ENCODE measurements at regions not wholly inside any gene's neighbourhood (a gene's known extent, or its start where the extent isn't known, plus 50 kb on each side); places are given as distances from the start of the nearest gene placed in this dataset.

DNA sequence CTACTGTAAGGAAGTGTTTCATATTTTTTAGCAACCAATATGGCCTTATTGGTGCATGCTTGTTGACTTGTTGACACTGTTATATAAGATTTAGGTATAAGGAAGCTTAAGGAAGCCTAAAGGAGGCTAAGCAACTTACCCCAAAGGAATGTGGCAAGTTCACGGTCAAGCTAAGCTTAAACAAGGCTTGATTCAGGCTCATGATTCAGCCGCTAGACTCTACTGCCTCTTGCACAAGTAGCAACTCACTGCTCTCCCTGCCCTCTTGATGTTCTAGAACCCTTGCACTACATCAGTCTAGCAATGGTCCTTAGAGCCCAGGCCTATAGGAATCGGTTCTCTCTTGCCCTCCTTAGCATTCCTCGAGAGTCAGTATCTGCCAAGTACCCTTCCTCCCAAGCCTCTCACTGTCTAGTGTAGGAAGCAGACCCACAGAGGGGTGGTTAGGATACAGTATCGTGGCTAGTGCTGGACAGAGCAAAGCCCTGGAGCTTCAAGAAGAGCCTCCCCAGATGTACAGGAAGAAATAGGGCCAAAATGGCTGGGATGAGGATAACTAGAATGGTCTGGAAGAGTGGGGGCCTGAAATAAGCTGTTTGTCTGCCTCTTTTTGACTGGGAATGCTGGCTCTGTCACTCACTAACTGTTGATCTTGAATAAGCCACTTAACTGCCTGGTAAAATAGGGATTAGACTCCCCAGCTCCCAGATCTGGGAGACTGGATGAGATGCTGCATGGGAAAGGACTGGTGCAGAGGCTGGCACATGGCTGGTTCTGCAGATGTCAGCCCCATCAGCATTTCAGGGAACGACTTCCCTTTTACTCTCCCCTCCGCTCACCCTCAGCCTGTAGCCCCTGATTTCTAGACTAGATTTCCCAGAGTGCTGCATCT is 122.2 kb downstream of the NAV1 start:
- no peak for DNase-seq

GRCh38 chr1:201661823-201662359 is 123.0 kb downstream of the NAV1 start:
- no peak for DNase-seq

DNA sequence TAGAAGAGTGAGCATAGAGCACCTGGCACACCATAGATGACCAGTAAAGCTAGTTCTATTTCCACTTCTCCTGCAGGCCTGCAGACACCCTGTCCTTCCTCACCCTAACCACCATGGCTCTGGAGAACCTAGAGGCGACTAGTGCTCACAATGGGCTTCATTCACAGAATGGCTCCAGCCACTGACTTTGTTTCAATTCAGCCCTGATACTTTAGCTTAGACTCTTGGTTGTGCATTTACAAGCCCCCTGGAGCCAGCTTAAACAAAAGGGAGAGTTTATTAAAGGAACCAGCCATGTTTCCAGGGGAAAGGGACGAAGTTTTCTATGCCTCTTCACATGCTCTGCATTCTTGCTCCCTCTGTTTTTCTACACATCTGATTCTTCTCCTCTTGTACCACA is 123.7 kb downstream of the NAV1 start:
- DNase-seq: no peak

GRCh38 chr1:201663491-201664113 is 124.7 kb downstream of the NAV1 start:
- no peak for DNase-seq

GRCh38 chr1:201665036-201665435 is 126.1 kb downstream of the NAV1 start:
- DNase-seq: no peak

DNA sequence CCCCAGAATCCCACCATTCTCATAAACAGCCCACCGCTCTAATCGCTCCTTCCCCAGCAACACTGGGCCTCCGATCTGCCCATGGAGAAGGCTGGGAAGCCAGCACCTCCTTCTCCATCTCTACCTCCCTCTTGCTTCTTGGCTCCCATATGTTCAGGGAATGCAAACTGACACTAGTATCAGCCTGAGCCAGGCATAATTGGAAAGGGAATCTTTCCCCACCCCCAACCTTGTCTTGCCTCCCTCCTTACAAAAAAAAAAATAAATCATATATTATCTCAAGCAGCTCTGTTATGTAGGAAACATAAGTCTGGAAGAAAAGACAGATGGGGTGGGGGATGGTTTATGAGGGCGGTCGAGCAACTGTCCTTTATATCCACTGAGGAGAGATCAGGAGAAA is 127.2 kb downstream of the NAV1 start:
- no peak for DNase-seq

- no peak for DNase-seq
These were observed 127.7 kb downstream of the NAV1 start for GRCh38 chr1:201666645-201667044.

- no peak for DNase-seq
These were observed 128.6 kb downstream of the NAV1 start for GRCh38 chr1:201667479-201667878.

GRCh38 chr1:201670517-201670916 is 131.6 kb downstream of the NAV1 start:
- DNase-seq: no peak

DNA sequence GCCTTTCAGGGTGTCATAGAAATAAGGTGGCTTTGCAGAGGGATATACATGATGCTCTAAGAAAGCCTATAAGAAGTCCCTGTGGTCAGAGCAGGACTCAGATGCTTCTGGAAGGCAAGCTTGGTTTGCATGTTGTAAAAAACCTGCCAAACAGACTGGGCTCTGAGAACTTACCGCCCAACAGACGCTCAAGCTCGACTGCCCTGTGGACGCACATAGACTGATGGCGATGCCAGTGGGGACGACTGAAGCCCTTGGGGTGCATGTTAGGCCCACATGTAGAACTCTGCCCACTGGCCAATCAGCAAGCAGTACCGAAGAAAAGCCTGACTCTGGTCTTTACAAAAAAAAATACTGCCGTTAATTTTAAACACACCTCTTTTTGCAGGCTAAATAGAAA is 133.8 kb downstream of the NAV1 start:
- DNase-seq: no peak

DNA sequence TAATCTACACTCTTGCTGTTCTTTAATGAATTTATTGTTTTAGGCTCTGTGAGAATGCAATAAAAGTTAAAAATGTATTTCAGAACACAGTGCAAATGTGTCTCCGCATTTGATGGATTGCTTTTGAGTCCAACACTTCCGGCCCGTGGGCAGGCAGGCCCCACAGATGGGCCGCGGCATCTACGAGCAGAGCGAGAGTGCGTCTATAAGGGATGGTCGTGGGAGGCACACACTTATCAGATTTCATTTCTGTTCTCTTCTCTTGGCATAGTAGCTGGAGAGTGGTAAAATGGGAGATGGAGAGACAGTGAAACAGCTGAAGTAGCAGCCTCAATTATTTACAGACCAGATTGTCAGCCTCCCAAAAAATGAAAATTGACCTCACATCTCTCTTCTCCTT is 134.2 kb downstream of the NAV1 start:
- DNase-seq: no peak

DNA sequence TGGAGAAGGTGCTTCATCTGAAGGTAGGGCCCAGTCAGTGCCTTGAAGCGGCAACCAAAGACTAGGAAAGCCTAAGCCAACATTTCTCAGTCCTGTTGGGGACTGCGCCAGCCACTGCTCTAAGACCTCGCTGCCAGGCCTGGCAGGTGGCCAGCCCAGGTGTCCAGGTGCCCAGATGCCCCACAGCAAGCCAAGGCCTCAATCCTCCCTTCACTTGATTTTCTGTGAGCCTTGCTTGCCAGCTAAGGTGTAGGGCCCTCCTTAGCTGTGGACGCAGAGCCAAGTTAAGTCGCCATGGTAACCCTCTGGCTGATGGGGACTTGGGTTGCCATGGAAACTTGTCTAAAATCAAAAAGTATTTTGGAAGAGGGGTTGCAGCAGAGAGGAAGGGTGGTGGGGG is 135.0 kb downstream of the NAV1 start:
- peak; percentile 27 for DNase-seq

GRCh38 chr1:201675143-201675542 is 136.2 kb downstream of the NAV1 start:
- no peak for DNase-seq

GRCh38 chr1:201676197-201676596 is 137.3 kb downstream of the NAV1 start:
- no peak for DNase-seq

DNA sequence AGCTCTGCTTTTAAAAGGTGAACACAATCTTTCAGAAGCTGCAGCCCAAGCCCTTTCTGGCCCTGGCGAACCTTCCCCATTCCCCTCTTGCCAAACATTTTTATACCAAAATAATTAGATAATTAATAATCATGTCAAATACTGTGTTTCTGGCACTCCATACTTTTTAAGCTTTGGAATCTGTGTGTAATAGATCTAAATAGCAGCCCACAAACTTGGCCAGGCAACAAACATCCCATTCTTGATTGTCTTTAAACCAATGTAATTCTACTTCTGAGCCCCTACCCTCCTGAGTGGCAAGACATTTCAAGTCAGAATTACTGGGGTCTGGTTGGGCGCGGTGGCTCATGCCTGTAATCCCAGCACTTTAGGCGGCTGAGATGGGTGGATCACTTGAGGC is 137.7 kb downstream of the NAV1 start:
- no peak for DNase-seq

DNA sequence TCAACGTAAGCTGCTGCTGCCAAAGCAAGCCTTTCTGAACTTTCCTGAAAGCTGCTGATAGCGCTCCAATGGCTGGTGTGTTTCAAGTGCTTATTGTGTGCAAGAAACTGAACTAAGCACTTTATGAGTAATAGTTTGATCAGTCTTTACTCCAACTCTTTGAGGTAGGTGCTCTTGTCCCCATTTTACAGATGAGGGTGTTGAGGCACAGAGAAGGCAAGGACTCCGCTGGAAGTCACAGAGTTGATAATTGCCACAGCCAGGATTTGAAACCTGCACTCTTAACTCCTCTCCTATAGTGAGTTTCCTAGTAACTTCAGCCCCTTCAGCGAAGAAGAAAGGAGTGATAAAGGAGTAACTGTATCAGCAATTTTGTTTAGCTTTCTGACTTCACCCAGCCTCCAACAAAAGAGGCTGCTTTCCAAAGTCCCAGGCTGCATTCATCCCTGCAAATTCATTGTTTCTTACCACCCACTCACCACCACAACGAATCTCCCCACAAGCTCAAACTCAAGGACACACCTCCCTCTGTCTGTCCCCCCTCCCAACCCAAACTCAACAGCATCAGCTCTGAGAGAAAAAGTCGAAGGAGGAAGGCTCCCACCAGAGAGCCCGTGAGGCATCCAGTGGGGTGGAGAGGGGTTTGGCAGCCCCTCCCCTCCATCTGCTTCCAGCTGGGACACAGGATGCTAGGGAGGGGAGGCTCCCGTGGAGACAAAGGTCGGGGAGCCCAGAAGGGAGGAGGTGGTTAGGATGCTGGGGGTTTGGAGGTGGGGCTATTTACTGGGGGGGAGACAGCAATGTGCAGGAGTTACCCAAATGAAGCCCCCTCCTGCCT is 139.6 kb downstream of the NAV1 start:
- no peak for DNase-seq

GRCh38 chr1:201681375-201681774 is 142.4 kb downstream of the NAV1 start:
- no peak for DNase-seq

DNA sequence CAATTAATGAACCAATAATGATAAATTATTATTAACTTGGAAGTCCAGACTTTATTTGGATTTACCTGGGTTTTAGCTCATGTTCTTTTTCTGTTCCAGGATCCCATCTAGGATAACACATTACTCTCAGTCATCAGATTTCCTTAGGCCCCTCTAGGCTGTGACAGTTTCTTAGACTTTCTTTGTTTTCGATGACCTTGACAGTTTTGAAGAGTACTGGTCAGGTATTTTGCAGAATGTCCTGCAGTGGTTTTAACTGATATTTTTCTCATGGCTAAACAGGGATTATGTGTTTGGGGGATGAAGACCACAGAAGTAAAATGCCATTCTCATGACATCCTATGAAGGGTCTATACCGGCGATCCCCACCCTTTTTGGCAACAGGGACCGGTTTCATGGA is 144.0 kb downstream of the NAV1 start:
- no peak for DNase-seq

DNA sequence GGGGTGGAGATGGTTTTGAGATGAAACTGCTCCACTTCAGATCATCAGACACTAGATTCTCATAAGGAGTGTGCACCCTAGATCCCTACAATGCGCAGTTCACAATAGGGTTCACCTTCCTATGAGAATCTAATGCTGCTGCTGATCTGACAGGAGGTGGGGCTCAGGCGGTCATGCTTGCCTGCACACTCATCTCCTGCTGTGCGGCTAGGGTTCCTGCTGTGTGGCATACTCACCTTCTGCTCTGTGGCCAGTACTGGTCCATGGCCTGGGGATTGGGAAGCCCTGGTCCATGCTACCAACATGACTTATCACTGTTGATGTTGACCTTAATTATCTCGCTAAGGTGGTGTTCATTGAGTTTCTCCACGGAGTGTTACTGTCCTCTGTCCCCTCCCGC is 144.5 kb downstream of the NAV1 start:
- no peak for DNase-seq

- DNase-seq: no peak
These were observed 143.5 kb upstream of the IPO9 start for GRCh38 chr1:201685485-201685884.

DNA sequence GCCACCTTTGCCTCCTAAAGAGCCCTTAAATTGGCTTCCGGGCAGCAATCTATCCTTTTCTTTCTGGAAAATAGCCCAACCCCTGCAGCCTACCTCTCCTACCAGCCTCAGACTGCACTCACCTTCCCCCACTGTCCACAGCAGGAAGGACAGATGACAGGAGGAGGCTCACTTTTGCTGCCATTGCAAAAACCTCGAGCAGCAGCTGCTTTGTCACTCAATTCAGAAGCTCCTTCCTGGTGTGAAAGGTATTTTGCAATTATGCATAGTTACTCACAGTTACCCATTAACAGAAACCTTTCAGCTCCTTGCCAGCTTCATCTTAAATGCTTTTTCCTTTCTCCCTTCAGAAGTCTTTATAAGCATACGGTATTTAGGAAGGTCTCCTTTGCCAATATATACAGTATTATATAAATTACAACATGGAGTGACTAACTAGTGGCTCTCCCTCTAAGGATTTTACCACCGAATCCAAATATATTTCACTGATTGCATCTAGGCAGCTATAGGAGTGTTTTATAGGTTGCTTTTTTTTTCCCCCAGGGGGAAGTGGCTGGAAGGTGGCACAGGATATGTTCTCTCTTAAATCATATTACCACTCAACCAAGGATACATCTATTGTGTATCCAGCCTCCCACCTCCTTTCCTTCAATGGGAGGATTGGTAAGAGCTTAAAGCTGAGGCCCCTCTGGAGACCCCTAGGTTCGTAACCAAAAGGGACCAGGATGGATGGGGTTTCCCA is 142.1 kb upstream of the IPO9 start:
- peak; percentile 95 for DNase-seq

DNA sequence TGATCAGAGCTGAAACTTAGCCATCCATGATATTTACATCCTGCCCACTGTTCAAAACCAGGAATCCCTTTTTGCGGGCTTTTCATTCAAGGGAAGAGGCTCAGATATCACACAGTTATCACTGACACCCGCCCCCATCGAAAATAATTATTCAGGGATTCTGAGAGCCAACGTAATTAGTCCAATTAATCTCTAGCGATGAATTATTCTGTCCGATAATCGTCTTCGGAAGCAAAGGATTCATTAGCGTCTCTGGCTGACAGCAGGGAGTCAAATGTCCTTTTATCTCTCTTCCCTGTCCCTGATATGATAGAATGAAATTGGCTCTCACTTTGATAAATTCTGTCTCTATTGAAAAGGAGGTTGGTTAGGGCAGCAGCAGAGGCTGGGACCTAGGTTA is 140.4 kb upstream of the IPO9 start:
- DNase-seq: no peak

GRCh38 chr1:201689647-201690046 is 139.3 kb upstream of the IPO9 start:
- no peak for DNase-seq

All from RPMI8226 (cell line).